ENCODE measurements at regions not wholly inside any gene's neighbourhood (a gene's known extent, or its start where the extent isn't known, plus 50 kb on each side); places are given as distances from the start of the nearest gene placed in this dataset.

GRCh38 chr6:74128536-74128935 lies 432.5 kb downstream of the CD109 start:
- no peak for DNase-seq
- H3K36me3 ChIP-seq: no peaks in the 10 kb centered on the region
- H3K27ac ChIP-seq: no peak overlapping the region
- intact Hi-C loops (cut with DNase I; ENCODE audit: low total_unique reads): no loop called here
- no peak for TF ChIP-seq POLR2A (IDR thresholded peaks at IDR 0.05)
- no peaks in the 10 kb centered on the region for H3K4me1 ChIP-seq
- H3K4me3 ChIP-seq: no peak overlapping the region
- no peaks in the 10 kb centered on the region for H3K9me3 ChIP-seq
- H3K27me3 ChIP-seq (replicated peaks in 1 of 7): no peaks in the 10 kb centered on the region
- 73 to 94% (median 81%) methylated on average over 1 of the region's 1 CpG for WGBS, 5 donors

DNA sequence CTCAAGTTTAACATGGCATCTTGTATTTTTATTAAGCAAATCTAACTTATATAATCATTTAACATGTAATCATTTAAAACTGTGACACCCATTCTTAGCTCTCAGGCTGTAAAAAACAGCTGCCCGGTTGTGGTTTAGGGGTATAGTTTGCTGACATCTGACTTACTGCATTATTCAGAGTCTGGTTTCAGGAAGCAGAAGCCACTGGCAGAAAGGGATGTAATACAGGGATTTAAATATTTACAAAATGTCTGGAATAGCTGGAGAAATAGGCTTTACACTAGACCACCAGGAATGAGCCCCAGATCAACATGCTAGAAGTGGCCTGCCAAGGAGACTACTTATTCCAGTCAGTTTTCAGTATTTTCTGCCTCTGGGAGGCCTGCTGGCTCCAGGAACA lies 421.1 kb downstream of the CD109 start:
- H3K27ac ChIP-seq: no peak overlapping the region
- WGBS, 5 donors: 51 to 70% (median 62%) methylated on average over 1 of the region's 1 CpG
- no peaks in the 10 kb centered on the region for H3K4me1 ChIP-seq

GRCh38 chr6:74115674-74116073 lies 419.7 kb downstream of the CD109 start:
- Histone ChIP-seq H3K27me3 (replicated peaks in 1 of 7) (no peaks in the 10 kb centered on the region), H3K4me1 (no peaks in the 10 kb centered on the region), H3K27ac (no peak overlapping the region), H3K4me3 (no peak overlapping the region), H3K9me3 (no peaks in the 10 kb centered on the region), H3K36me3 (no peaks in the 10 kb centered on the region)
- intact Hi-C loops (cut with DNase I; ENCODE audit: low total_unique reads): no loop called here
- TF ChIP-seq POLR2A (IDR thresholded peaks at IDR 0.05): no peak
- TF ChIP-seq, protein P1, sequence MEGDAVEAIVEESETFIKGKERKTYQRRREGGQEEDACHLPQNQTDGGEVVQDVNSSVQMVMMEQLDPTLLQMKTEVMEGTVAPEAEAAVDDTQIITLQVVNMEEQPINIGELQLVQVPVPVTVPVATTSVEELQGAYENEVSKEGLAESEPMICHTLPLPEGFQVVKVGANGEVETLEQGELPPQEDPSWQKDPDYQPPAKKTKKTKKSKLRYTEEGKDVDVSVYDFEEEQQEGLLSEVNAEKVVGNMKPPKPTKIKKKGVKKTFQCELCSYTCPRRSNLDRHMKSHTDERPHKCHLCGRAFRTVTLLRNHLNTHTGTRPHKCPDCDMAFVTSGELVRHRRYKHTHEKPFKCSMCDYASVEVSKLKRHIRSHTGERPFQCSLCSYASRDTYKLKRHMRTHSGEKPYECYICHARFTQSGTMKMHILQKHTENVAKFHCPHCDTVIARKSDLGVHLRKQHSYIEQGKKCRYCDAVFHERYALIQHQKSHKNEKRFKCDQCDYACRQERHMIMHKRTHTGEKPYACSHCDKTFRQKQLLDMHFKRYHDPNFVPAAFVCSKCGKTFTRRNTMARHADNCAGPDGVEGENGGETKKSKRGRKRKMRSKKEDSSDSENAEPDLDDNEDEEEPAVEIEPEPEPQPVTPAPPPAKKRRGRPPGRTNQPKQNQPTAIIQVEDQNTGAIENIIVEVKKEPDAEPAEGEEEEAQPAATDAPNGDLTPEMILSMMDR (IDR thresholded peaks at IDR 0.05 in 8 of 11, conservative IDR thresholded peaks at IDR 0.05 in 3 of 11): no peak
- no peak for TF ChIP-seq POLR2AphosphoS5 (IDR thresholded peaks at IDR 0.05)
- 63 to 89% (median 76%) methylated on average over 3 of the region's 3 CpGs for WGBS, 5 donors
- DNase-seq: no peak

More for the DNA sequence above, 421.1 kb downstream of the CD109 start:
- Histone ChIP-seq H3K27me3 (replicated peaks in 1 of 7) (no peaks in the 10 kb centered on the region), H3K4me3 (no peak overlapping the region), H3K9me3 (peaks cover 0 to 5% (median 0%) of the 10 kb centered on the region in 8 donors), H3K36me3 (no peaks in the 10 kb centered on the region)
- no peak for DNase-seq
- TF ChIP-seq POLR2A (IDR thresholded peaks at IDR 0.05): no peak
- TF ChIP-seq POLR2AphosphoS5 (IDR thresholded peaks at IDR 0.05): no peak
- TF ChIP-seq, protein P1 (IDR thresholded peaks at IDR 0.05 in 8 of 11, conservative IDR thresholded peaks at IDR 0.05 in 3 of 11): no peak
- intact Hi-C loops (cut with DNase I; ENCODE audit: low total_unique reads): no loop called here

GRCh38 chr6:74114428-74114827 lies 418.4 kb downstream of the CD109 start:
- no peak overlapping the region for H3K27ac ChIP-seq
- no peak for DNase-seq
- TF ChIP-seq, protein P1 (IDR thresholded peaks at IDR 0.05 in 8 of 11, conservative IDR thresholded peaks at IDR 0.05 in 3 of 11): no peak
- TF ChIP-seq POLR2A (IDR thresholded peaks at IDR 0.05) (no peak), POLR2AphosphoS5 (IDR thresholded peaks at IDR 0.05) (no peak)
- no peaks in the 10 kb centered on the region for H3K9me3 ChIP-seq
- 39 to 47% (median 45%) methylated on average over 2 of the region's 2 CpGs for WGBS, 5 donors
- no peaks in the 10 kb centered on the region for H3K4me1 ChIP-seq
- H3K36me3 ChIP-seq: no peaks in the 10 kb centered on the region
- intact Hi-C loops (cut with DNase I; ENCODE audit: low total_unique reads): no loop called here
- no peak overlapping the region for H3K4me3 ChIP-seq
- no peaks in the 10 kb centered on the region for H3K27me3 ChIP-seq (replicated peaks in 1 of 7)

DNA sequence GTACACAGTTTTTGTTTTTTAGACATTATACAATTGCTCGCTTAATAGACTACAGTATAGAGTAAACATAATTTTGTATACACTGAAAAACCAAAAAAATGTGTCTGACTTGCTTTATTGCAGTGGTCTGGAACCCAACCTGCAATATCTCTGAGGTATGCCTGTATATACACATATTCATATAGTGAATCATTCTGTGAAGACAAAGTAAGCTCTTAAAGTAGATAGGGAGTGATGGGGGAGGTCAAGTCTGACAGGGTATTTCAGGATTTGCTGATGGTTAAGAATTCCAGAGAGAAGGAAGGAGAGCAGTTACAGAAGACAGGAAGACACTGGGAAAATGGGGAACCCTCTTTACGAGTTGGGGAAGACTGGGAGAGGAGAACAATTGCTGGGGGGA lies 417.9 kb downstream of the CD109 start:
- H3K4me3 ChIP-seq: no peak overlapping the region
- WGBS, 5 donors: 69 to 84% (median 71%) methylated on average over 2 of the region's 2 CpGs
- H3K36me3 ChIP-seq: no peaks in the 10 kb centered on the region
- H3K9me3 ChIP-seq: no peaks in the 10 kb centered on the region
- TF ChIP-seq, protein P1 (IDR thresholded peaks at IDR 0.05 in 8 of 11, conservative IDR thresholded peaks at IDR 0.05 in 3 of 11): no peak
- TF ChIP-seq POLR2A (IDR thresholded peaks at IDR 0.05) (no peak), POLR2AphosphoS5 (IDR thresholded peaks at IDR 0.05) (no peak)
- no peaks in the 10 kb centered on the region for H3K4me1 ChIP-seq
- no peak for DNase-seq
- intact Hi-C loops (cut with DNase I; ENCODE audit: low total_unique reads): no loop called here
- no peaks in the 10 kb centered on the region for H3K27me3 ChIP-seq (replicated peaks in 1 of 7)
- H3K27ac ChIP-seq: no peak overlapping the region
